ENCODE measurements at regions not wholly inside any gene's neighbourhood (a gene's known extent, or its start where the extent isn't known, plus 50 kb on each side); places are given as distances from the start of the nearest gene placed in this dataset.

GRCh38 chr9:129455151-129455995, 165.5 kb downstream of the C9orf50 start:
- no peak for TF ChIP-seq CTCF (IDR thresholded peaks at IDR 0.05)
- no peak for TF ChIP-seq POLR2A (IDR thresholded peaks at IDR 0.05)
